Astrocyte of the cerebellum (primary cell): ENCODE measurements at regions not wholly inside any gene's neighbourhood (a gene's known extent, or its start where the extent isn't known, plus 50 kb on each side); places are given as distances from the start of the nearest gene placed in this dataset.
A peak's percentile ranks its signal among the peaks of the same experiment; 100 is the strongest.

Experiments used
- DNase-seq: peaks from one replicate; pipeline ENCODE4 v3.0.0-alpha.2; 2011; ENCODE audit warnings: low read depth
- H3K4me3 ChIP-seq: 2 replicates; pipeline ENCODE4 v1.5.1; 2011; ENCODE audit warnings: mild to moderate bottlenecking, low read depth, low read length, moderate library complexity
- CTCF ChIP-seq: IDR thresholded peaks from 2 replicates; pipeline ENCODE4 v1.5.1; 2012; ENCODE audit warnings: low read length, low read depth, moderate library complexity, mild to moderate bottlenecking; ENCODE audit errors: missing control alignments
- in situ Hi-C: cut with HindIII; loops from 2 replicates; pipeline ENCODE4 v1.10.0; 2017; ENCODE audit warnings: low sequenced_read_pairs

GRCh38 chr21:39020751-39021477 is 162.3 kb downstream of the PSMG1 start:
- no peak for DNase-seq
- in situ Hi-C loops = no loop called here
- no peak for TF ChIP-seq CTCF
- no peak overlapping the region for H3K4me3 ChIP-seq

GRCh38 chr21:39018730-39019129 is 164.5 kb downstream of the PSMG1 start:
- H3K4me3 ChIP-seq = no peak overlapping the region
- no peak for DNase-seq
- no peak for TF ChIP-seq CTCF
- in situ Hi-C loops = no loop called here

- DNase-seq = no peak
- no peak overlapping the region for H3K4me3 ChIP-seq
- in situ Hi-C loops = no loop called here
- TF ChIP-seq CTCF = no peak
Measured at GRCh38 chr21:39016740-39017315, 166.4 kb downstream of the PSMG1 start.

- peak; percentile 95 for DNase-seq
- in situ Hi-C loops = no loop called here
- no peak for TF ChIP-seq CTCF
- no peak overlapping the region for H3K4me3 ChIP-seq
Measured at GRCh38 chr21:39014747-39015146, 168.5 kb downstream of the PSMG1 start.

- DNase-seq = no peak
Measured at GRCh38 chr21:39012326-39013230, 170.7 kb downstream of the PSMG1 start.

More at GRCh38 chr21:39012326-39013230, 170.7 kb downstream of the PSMG1 start:
- no peak for TF ChIP-seq CTCF
- in situ Hi-C loops = no loop called here
- no peak overlapping the region for H3K4me3 ChIP-seq
